SK-N-MC (cell line): ENCODE measurements at regions not wholly inside any gene's neighbourhood (a gene's known extent, or its start where the extent isn't known, plus 50 kb on each side); places are given as distances from the start of the nearest gene placed in this dataset.
"Not testable (repeated sequence)": the region's sequence is repeated elsewhere in the genome, so short reads cannot be mapped to it uniquely, and the experiment has no call there.

Experiments used
- DNase-seq: peaks from one replicate; pipeline ENCODE4 v3.0.0-alpha.2; 2011; ENCODE audit warnings: low read depth, low spot score
- H3K27ac ChIP-seq: fragments of 200-600 bp; sonication (generic); 2 replicates; pipeline ENCODE4 v1.5.1; 2016; ENCODE audit warnings: mixed run types
- H3K36me3 ChIP-seq: fragments of 200-600 bp; sonication (generic); 2 replicates; pipeline ENCODE4 v1.6.1; 2017; ENCODE audit warnings: antibody characterized with exemption, low read length, mixed read lengths; ENCODE audit not compliant: insufficient read depth
- H3K4me3 ChIP-seq: fragments of 200-600 bp; sonication (generic); 2 replicates; pipeline ENCODE4 v1.5.1; 2016
- H3K9ac ChIP-seq: fragments of 200-600 bp; sonication (generic); 2 replicates; pipeline ENCODE4 v1.8.0; 2017; ENCODE audit warnings: mixed run types, mixed read lengths; ENCODE audit not compliant: insufficient read length
- H3K9me3 ChIP-seq: fragments of 200-600 bp; sonication (generic); 2 replicates; pipeline ENCODE4 v1.6.1; 2017; ENCODE audit warnings: low read depth, mild to moderate bottlenecking, antibody characterized with exemption, low read length, moderate library complexity, mixed read lengths

GRCh38 chr1:120233661-120234018 is 57.3 kb upstream of the SEC22B start:
- DNase-seq, H3K9ac ChIP-seq, H3K9me3 ChIP-seq, H3K36me3 ChIP-seq, H3K27ac ChIP-seq, H3K4me3 ChIP-seq: not testable (repeated sequence)

- H3K9ac ChIP-seq, H3K9me3 ChIP-seq, DNase-seq, H3K4me3 ChIP-seq, H3K36me3 ChIP-seq, H3K27ac ChIP-seq: not testable (repeated sequence)
These were observed 56.7 kb upstream of the SEC22B start for GRCh38 chr1:120232834-120233660.

GRCh38 chr1:120229835-120230234 is 53.5 kb upstream of the SEC22B start:
- not testable (repeated sequence) for H3K27ac ChIP-seq, H3K9me3 ChIP-seq, H3K4me3 ChIP-seq, H3K9ac ChIP-seq, H3K36me3 ChIP-seq, DNase-seq
